HL-60 (cell line): ENCODE measurements at regions not wholly inside any gene's neighbourhood (a gene's known extent, or its start where the extent isn't known, plus 50 kb on each side); places are given as distances from the start of the nearest gene placed in this dataset.

Experiments used
- DNase-seq, 2 experiments: peaks; one replicate each; pipeline ENCODE4 v3.0.0-alpha.2; 2010 to 2020; ENCODE audit warnings: low read depth in 1 of 2, low spot score in 1 of 2
- H3K27ac ChIP-seq: fragments of 250-450 bp; sonication (Bioruptor Pico); replicated peaks from 2 replicates; pipeline ENCODE4 v1.5.1; 2020; ENCODE audit warnings: mild to moderate bottlenecking, moderate library complexity
- H3K27me3 ChIP-seq: fragments of 250-450 bp; sonication (Bioruptor Pico); 2 replicates; pipeline ENCODE4 v1.5.1; 2021; ENCODE audit warnings: mild to moderate bottlenecking, moderate library complexity; ENCODE audit not compliant: insufficient read depth, poor library complexity, severe bottlenecking
- H3K4me3 ChIP-seq: replicated peaks from 2 replicates; pipeline ENCODE4 v1.5.1; 2011; ENCODE audit warnings: mild to moderate bottlenecking, control low read depth, low read length; ENCODE audit not compliant: insufficient read depth
- CTCF ChIP-seq: IDR thresholded peaks from one replicate; pipeline ENCODE4 v1.5.1; 2011; ENCODE audit warnings: low read length, control low read depth, inconsistent platforms; ENCODE audit not compliant: insufficient read depth
- GABPA ChIP-seq: IDR thresholded peaks from 2 replicates; pipeline ENCODE4 v1.6.1; 2012; ENCODE audit warnings: low read depth
- POLR2AphosphoS5 ChIP-seq: IDR thresholded peaks from 2 replicates; pipeline ENCODE4 v1.6.1; 2012; ENCODE audit warnings: low read depth
- REST ChIP-seq: IDR thresholded peaks from 2 replicates; pipeline ENCODE4 v1.6.1; 2012; ENCODE audit warnings: low read depth; ENCODE audit not compliant: insufficient replicate concordance
- SPI1 ChIP-seq: IDR thresholded peaks from 2 replicates; pipeline ENCODE4 v1.6.1; 2012; ENCODE audit warnings: low read depth, mild to moderate bottlenecking, borderline replicate concordance

- H3K27ac ChIP-seq: no peak overlapping the region
- peaks cover 2% of the 10 kb centered on the region for H3K27me3 ChIP-seq
- no peak for DNase-seq
- TF ChIP-seq SPI1: no peak
- TF ChIP-seq REST: no peak
- no peak for TF ChIP-seq CTCF
- no peak for TF ChIP-seq POLR2AphosphoS5
- TF ChIP-seq GABPA: no peak
- H3K4me3 ChIP-seq: no peak overlapping the region
Observed at GRCh38 chr18:77400561-77400960, 150.9 kb downstream of the GALR1 start.

- Histone ChIP-seq H3K27ac (no peak overlapping the region), H3K4me3 (no peak overlapping the region), H3K27me3 (peaks cover 2% of the 10 kb centered on the region)
- no peak for TF ChIP-seq GABPA
- TF ChIP-seq CTCF: no peak
- no peak for TF ChIP-seq SPI1
- no peak for TF ChIP-seq POLR2AphosphoS5
- no peak for TF ChIP-seq REST
- no peak for DNase-seq
Observed at GRCh38 chr18:77401173-77401572, 151.5 kb downstream of the GALR1 start.

DNA sequence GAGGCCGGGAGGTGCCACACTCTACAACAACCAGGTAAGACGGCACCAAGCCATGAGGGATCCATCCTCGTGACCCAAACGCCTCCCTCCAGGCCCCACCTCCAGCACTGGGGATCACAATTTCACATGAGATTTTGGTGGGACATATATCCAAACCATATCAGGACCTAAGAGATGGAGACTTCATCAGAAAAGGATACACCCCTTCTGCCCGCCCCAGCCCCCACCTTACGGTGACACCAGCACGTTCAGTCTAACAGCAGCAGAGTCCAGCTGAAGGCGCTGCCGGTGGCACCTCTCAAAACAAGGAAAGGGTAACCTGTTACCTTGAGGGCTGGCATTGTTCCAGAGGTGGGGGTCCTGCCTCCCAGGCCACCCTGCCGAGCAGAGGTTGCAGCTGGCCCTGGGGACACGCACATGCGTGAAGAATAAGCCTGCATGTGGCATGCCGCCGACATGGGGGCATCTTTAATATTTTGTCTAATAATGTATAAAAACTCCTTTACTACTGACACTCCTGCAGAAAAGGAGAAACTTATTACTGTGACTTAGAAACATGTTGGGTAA, 154.4 kb downstream of the GALR1 start:
- DNase-seq: no peak
- no peak overlapping the region for H3K4me3 ChIP-seq
- H3K27ac ChIP-seq: no peak overlapping the region
- no peak for TF ChIP-seq POLR2AphosphoS5
- no peak for TF ChIP-seq REST
- TF ChIP-seq GABPA: no peak
- no peak for TF ChIP-seq CTCF
- TF ChIP-seq SPI1: no peak
- peaks cover 2% of the 10 kb centered on the region for H3K27me3 ChIP-seq
